HCT116 (cell line): ENCODE measurements at regions not wholly inside any gene's neighbourhood (a gene's known extent, or its start where the extent isn't known, plus 50 kb on each side); places are given as distances from the start of the nearest gene placed in this dataset.

Experiments
- ATAC-seq: fragments of 200-7000 bp; cut with Tn5 transposase; 2 replicates; pipeline ENCODE4 v1.9.1; 2020; ENCODE audit warnings: mild to moderate bottlenecking, moderate library complexity
- BruUV-seq: library from RNA; stranded (reverse); fragments of 400-500 nt; replicated peaks from 2 replicates; lab custom pipeline; 2021; lab: Mats Ljungman, UMichigan
- CTCF ChIA-PET: fragments of 300-600 bp; sonication (Branson Sonifier 250); formaldehyde crosslinking; loops from one replicate; lab custom pipeline; 2021; ENCODE audit warnings: antibody characterized with exemption; lab: Charles Lee
- POLR2A ChIA-PET: fragments of 300-600, 350-600 bp; sonication (Branson Sonifier 250); formaldehyde crosslinking; loops from one replicate; lab custom pipeline; 2021; ENCODE audit warnings: antibody characterized with exemption; lab: Charles Lee
- RAD21 ChIA-PET, 2 experiments: fragments of 300-600 bp; sonication (Branson Sonifier 250); formaldehyde crosslinking; loops; one replicate each; lab custom pipeline; 2023; ENCODE audit warnings: low total read pairs in 2 of 2; ENCODE audit not compliant: uncharacterized antibody in 2 of 2, unreplicated experiment in 2 of 2, low non-redundant PET in 1 of 2; lab: Charles Lee
- DNase-seq: peaks from one replicate; pipeline ENCODE4 v3.0.0-alpha.2; 2010; ENCODE audit warnings: low read depth, low spot score
- H2AFZ ChIP-seq: fragments of 200-600 bp; shearing (Covaris generic), sonication (generic); 2 replicates; pipeline ENCODE4 v1.6.1; 2017; ENCODE audit warnings: low read depth, mixed run types, mixed read lengths, antibody characterized with exemption, low read length; ENCODE audit not compliant: poor library complexity, severe bottlenecking
- H3K27ac ChIP-seq: 2 replicates; pipeline ENCODE4 v1.5.1; 2012; ENCODE audit warnings: low read depth, low read length
- H3K27me3 ChIP-seq: fragments of 200-600 bp; sonication (generic); 2 replicates; pipeline ENCODE4 v1.6.1; 2016; ENCODE audit warnings: mixed run types, low read length, mixed read lengths; ENCODE audit not compliant: insufficient read depth
- H3K36me3 ChIP-seq, 2 experiments: fragments of 200-500 bp in 1 of 2; fragments of 200-600 bp in 1 of 2; sonication (Bioruptor generic) in 1 of 2; sonication (generic) in 1 of 2; 2 replicates each; pipeline versions ENCODE4 v1.5.1 to v1.6.1; 2014 to 2016; ENCODE audit warnings: low read length in 2 of 2, inconsistent platforms in 1 of 2, mixed read lengths in 1 of 2, mixed run types in 1 of 2; ENCODE audit not compliant: insufficient read depth in 2 of 2, control insufficient read depth in 1 of 2
- H3K4me1 ChIP-seq, 2 experiments: fragments of 200-600 bp in 1 of 2; sonication (generic) in 1 of 2; 2 replicates each; pipeline versions ENCODE4 v1.5.1 to v1.6.1; 2012 to 2017; ENCODE audit warnings: low read length in 2 of 2, inconsistent platforms in 1 of 2, mild to moderate bottlenecking in 1 of 2, mixed read lengths in 1 of 2, mixed run types in 1 of 2, moderate library complexity in 1 of 2; ENCODE audit not compliant: insufficient read depth in 2 of 2, control insufficient read depth in 1 of 2
- H3K4me2 ChIP-seq: fragments of 200-600 bp; sonication (generic); 2 replicates; pipeline ENCODE4 v1.6.1; 2017; ENCODE audit warnings: mixed run types, low read length, mixed read lengths
- H3K4me3 ChIP-seq, 2 experiments: fragments of 200-600 bp in 1 of 2; sonication (generic) in 1 of 2; replicated peaks in 1 of 2; 2 replicates each; pipeline ENCODE4 v1.5.1; 2011 to 2016; ENCODE audit warnings: low read length in 2 of 2, control low read depth in 1 of 2, low read depth in 1 of 2, mild to moderate bottlenecking in 1 of 2, mixed read lengths in 1 of 2, mixed run types in 1 of 2
- H3K79me2 ChIP-seq: fragments of 200-600 bp; sonication (generic); 2 replicates; pipeline ENCODE4 v1.6.1; 2017; ENCODE audit warnings: mild to moderate bottlenecking, mixed run types, low read length, moderate library complexity, mixed read lengths; ENCODE audit not compliant: insufficient read depth
- H3K9ac ChIP-seq: fragments of 200-600 bp; sonication (generic); 2 replicates; pipeline ENCODE4 v1.6.1; 2016; ENCODE audit warnings: low read length, mixed read lengths
- H3K9me2 ChIP-seq: fragments of 200-600 bp; sonication (generic), shearing (Covaris generic); 2 replicates; pipeline ENCODE4 v1.6.1; 2017; ENCODE audit warnings: mixed run types, mild to moderate bottlenecking, moderate library complexity; ENCODE audit not compliant: insufficient read depth
- H3K9me3 ChIP-seq, 2 experiments: fragments of 200-500 bp in 1 of 2; fragments of 200-600 bp in 1 of 2; sonication (Bioruptor generic) in 1 of 2; sonication (generic) in 1 of 2; 2 replicates each; pipeline ENCODE4 v1.6.1; 2014 to 2017; ENCODE audit warnings: low read length in 2 of 2, mixed read lengths in 2 of 2, inconsistent platforms in 1 of 2, low read depth in 1 of 2, mild to moderate bottlenecking in 1 of 2, mixed run types in 1 of 2, moderate library complexity in 1 of 2; ENCODE audit not compliant: control insufficient read depth in 1 of 2, insufficient read depth in 1 of 2
- H4K20me1 ChIP-seq: fragments of 200-600 bp; sonication (generic), shearing (Covaris generic); 2 replicates; pipeline ENCODE4 v1.6.1; 2017; ENCODE audit warnings: mixed run types, mild to moderate bottlenecking, moderate library complexity; ENCODE audit not compliant: insufficient read depth
- EZH2 ChIP-seq: fragments of 200-600 bp; sonication (generic); IDR thresholded peaks from 2 replicates; pipeline ENCODE4 v1.6.1; 2017; ENCODE audit warnings: antibody characterized with exemption, mixed run types
- FOSL1 ChIP-seq: IDR thresholded peaks from 2 replicates; pipeline ENCODE4 v1.6.1; 2012; ENCODE audit warnings: low read depth
- JUND ChIP-seq: IDR thresholded peaks from 2 replicates; pipeline ENCODE4 v1.6.1; 2012
- MAX ChIP-seq: IDR thresholded peaks from 2 replicates; pipeline ENCODE4 v1.6.1; 2012
- RAD21 ChIP-seq: IDR thresholded peaks from 2 replicates; pipeline ENCODE4 v1.6.1; 2012; ENCODE audit warnings: low read depth, mild to moderate bottlenecking
- REST ChIP-seq: IDR thresholded peaks from 2 replicates; pipeline ENCODE4 v1.6.1; 2012; ENCODE audit warnings: low read depth
- SIN3A ChIP-seq: IDR thresholded peaks from 2 replicates; pipeline ENCODE4 v1.6.1; 2012; ENCODE audit warnings: low read depth
- SP1 ChIP-seq: IDR thresholded peaks from 2 replicates; pipeline ENCODE4 v1.6.1; 2012; ENCODE audit warnings: low read depth
- TCF7L2 ChIP-seq: IDR thresholded peaks from 2 replicates; pipeline ENCODE4 v1.7.0; 2011; ENCODE audit warnings: borderline replicate concordance, inconsistent platforms; ENCODE audit not compliant: insufficient read depth, insufficient read length; ENCODE audit errors: extremely low read depth
- ZFX ChIP-seq: fragments of 450-650 bp; IDR thresholded peaks from 2 replicates; pipeline ENCODE4 v1.6.1; 2017
- ZNF274 ChIP-seq: fragments of 200-500 bp; sonication (Bioruptor generic); IDR thresholded peaks from 2 replicates; pipeline ENCODE4 v1.6.1; 2014; ENCODE audit warnings: mild to moderate bottlenecking, low read depth, low read length, inconsistent platforms
- intact Hi-C: fragments of 100-400 bp; cut with micrococcal nuclease; formaldehyde crosslinking; loops from 2 replicates; pipeline ENCODE4 v1.10.0; 2022
- TF ChIP-seq, protein P1 (sequence below), 3 experiments: fragments of 200-600 bp in 1 of 3; sonication (generic) in 1 of 3; IDR thresholded peaks in 2 of 3; conservative IDR thresholded peaks in 1 of 3; 2 replicates each; pipeline ENCODE4 v1.5.1; 2012 to 2017; ENCODE audit warnings: low read depth in 2 of 3, low read length in 2 of 3, antibody characterized with exemption in 1 of 3, borderline replicate concordance in 1 of 3, control low read depth in 1 of 3, mild to moderate bottlenecking in 1 of 3, mixed read lengths in 1 of 3, mixed run types in 1 of 3, moderate library complexity in 1 of 3; ENCODE audit not compliant: insufficient read depth in 1 of 3
- TF ChIP-seq, protein P2 (sequence below): IDR thresholded peaks from 2 replicates; pipeline ENCODE4 v1.6.1; 2011; ENCODE audit warnings: mild to moderate bottlenecking, low read length, moderate library complexity; ENCODE audit not compliant: insufficient replicate concordance; ENCODE audit errors: extremely low read depth

DNA sequence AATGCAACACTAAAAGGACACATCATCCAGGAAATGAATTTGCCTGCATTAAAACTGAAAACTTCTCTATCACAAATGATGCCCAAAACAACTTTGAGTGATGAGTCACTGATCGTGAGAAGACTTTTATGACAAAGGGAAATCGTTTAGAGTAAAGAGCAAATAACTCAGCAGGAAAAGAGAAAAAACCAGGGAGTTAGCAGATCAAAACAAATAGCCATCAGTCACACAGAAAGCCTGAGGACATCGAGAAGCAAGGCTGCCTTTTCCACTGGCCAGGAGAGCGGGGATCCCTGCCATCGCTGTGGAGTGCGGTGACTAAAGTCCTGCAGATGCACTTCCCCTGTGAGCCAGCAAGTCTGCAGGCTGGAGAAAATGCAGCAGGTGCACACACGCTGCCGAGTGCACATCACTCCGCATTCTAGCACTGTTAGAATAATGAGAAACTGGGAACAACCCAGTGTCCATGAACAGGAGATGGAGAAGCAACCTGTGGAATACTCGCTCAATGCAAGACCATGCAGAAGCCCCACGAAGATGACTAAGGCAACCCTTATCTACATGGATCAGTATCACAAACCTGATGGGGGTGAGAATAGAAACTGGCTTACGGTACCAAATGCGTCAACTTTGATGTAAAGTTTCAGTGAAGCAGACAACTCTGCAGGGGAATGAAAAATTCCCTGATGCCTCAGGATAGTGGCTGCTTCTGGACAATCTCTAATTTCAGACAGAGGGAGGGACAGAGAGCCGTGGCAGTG is 86.4 kb downstream of the NSMCE3 start (continued):
- TF ChIP-seq, protein P1, sequence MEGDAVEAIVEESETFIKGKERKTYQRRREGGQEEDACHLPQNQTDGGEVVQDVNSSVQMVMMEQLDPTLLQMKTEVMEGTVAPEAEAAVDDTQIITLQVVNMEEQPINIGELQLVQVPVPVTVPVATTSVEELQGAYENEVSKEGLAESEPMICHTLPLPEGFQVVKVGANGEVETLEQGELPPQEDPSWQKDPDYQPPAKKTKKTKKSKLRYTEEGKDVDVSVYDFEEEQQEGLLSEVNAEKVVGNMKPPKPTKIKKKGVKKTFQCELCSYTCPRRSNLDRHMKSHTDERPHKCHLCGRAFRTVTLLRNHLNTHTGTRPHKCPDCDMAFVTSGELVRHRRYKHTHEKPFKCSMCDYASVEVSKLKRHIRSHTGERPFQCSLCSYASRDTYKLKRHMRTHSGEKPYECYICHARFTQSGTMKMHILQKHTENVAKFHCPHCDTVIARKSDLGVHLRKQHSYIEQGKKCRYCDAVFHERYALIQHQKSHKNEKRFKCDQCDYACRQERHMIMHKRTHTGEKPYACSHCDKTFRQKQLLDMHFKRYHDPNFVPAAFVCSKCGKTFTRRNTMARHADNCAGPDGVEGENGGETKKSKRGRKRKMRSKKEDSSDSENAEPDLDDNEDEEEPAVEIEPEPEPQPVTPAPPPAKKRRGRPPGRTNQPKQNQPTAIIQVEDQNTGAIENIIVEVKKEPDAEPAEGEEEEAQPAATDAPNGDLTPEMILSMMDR (IDR thresholded peaks at IDR 0.05 in 2 of 3, conservative IDR thresholded peaks at IDR 0.05 in 1 of 3; ENCODE audit: borderline replicate concordance in 1 of 3, insufficient read depth in 1 of 3, low read depth in 2 of 3, low read length in 2 of 3): no peak
- TF ChIP-seq JUND (no peak), SIN3A (no peak), EZH2 (no peak), SP1 (no peak)

DNA sequence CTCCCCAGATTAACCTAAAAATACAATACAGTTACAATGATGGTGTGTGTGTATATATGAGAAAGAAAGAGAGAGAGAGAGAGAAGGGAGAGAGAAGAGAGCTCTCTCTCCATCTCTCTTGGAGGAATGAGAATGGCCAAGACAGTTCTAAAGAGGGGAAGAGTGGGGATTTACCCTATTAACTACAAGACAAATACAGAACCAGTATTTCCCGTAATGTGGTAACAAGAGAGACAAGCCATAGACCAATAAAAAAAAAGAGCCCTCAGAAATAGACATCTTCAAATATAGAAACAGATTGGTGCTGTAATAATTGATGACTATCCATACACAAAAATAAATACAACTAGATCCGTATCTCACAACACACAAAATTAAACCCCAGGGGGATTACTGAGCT is 87.0 kb downstream of the NSMCE3 start:
- no TSS peak for BruUV-seq
- H3K4me2 ChIP-seq: no peak overlapping the region
- TF ChIP-seq REST (no peak), ZNF274 (no peak), RAD21 (no peak), FOSL1 (no peak), TCF7L2 (no peak), ZFX (no peak), MAX (no peak)
- TF ChIP-seq, protein P2, sequence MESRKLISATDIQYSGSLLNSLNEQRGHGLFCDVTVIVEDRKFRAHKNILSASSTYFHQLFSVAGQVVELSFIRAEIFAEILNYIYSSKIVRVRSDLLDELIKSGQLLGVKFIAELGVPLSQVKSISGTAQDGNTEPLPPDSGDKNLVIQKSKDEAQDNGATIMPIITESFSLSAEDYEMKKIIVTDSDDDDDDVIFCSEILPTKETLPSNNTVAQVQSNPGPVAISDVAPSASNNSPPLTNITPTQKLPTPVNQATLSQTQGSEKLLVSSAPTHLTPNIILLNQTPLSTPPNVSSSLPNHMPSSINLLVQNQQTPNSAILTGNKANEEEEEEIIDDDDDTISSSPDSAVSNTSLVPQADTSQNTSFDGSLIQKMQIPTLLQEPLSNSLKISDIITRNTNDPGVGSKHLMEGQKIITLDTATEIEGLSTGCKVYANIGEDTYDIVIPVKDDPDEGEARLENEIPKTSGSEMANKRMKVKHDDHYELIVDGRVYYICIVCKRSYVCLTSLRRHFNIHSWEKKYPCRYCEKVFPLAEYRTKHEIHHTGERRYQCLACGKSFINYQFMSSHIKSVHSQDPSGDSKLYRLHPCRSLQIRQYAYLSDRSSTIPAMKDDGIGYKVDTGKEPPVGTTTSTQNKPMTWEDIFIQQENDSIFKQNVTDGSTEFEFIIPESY: no peak
- TF ChIP-seq, protein P1 (IDR thresholded peaks at IDR 0.05 in 2 of 3, conservative IDR thresholded peaks at IDR 0.05 in 1 of 3; ENCODE audit: borderline replicate concordance in 1 of 3, insufficient read depth in 1 of 3, low read depth in 2 of 3, low read length in 2 of 3): no peak

More for the DNA sequence above, 87.0 kb downstream of the NSMCE3 start:
- no peaks in the 10 kb centered on the region for H3K9me3 ChIP-seq
- H3K4me1 ChIP-seq: no peaks in the 10 kb centered on the region
- CTCF ChIA-PET: no interaction called here
- POLR2A ChIA-PET: no interaction called here
- ATAC-seq (no peak), DNase-seq (no peak)
- H3K4me3 ChIP-seq: no peak overlapping the region
- no peaks in the 10 kb centered on the region for H4K20me1 ChIP-seq
- H3K36me3 ChIP-seq: no peaks in the 10 kb centered on the region
- no peaks in the 10 kb centered on the region for H3K9me2 ChIP-seq
- no peak overlapping the region for H2AFZ ChIP-seq
- intact Hi-C loops: no loop called here
- no peak overlapping the region for H3K9ac ChIP-seq
- no peaks in the 10 kb centered on the region for H3K79me2 ChIP-seq
- RAD21 ChIA-PET: no interaction called here
- H3K27ac ChIP-seq: no peak overlapping the region
- peaks cover 48% of the 10 kb centered on the region for H3K27me3 ChIP-seq
